ENCODE measurements at regions not wholly inside any gene's neighbourhood (a gene's known extent, or its start where the extent isn't known, plus 50 kb on each side); places are given as distances from the start of the nearest gene placed in this dataset.

GRCh38 chrX:8346060-8346459 is 118.6 kb upstream of the VCX3B start:
- TF ChIP-seq CTCF (IDR thresholded peaks at IDR 0.05) (no peak), EP300 (IDR thresholded peaks at IDR 0.05) (no peak), POLR2A (IDR thresholded peaks at IDR 0.05) (no peak)
